C4-2B (cell line): ENCODE measurements at regions not wholly inside any gene's neighbourhood (a gene's known extent, or its start where the extent isn't known, plus 50 kb on each side); places are given as distances from the start of the nearest gene placed in this dataset.

ENCODE experiments used
- H3K27ac ChIP-seq: fragments of 450-650 bp; 2 replicates; pipeline ENCODE4 v1.5.1; 2017
- CTCF ChIP-seq: fragments of 450-650 bp; conservative IDR thresholded peaks from 2 replicates; pipeline ENCODE4 v1.5.1; 2017; ENCODE audit warnings: mild to moderate bottlenecking
- ZFX ChIP-seq: fragments of 450-650 bp; IDR thresholded peaks from 2 replicates; pipeline ENCODE4 v1.6.1; 2017

GRCh38 chr1:70536708-70537366, 125.8 kb downstream of the CTH start:
- no peak overlapping the region for H3K27ac ChIP-seq
- TF ChIP-seq CTCF, result no peak
- TF ChIP-seq ZFX, result no peak

GRCh38 chr1:70537788-70538187, 126.7 kb downstream of the CTH start:
- TF ChIP-seq CTCF, result no peak
- TF ChIP-seq ZFX, result no peak
- H3K27ac ChIP-seq, result no peak overlapping the region

- no peak for TF ChIP-seq ZFX
- TF ChIP-seq CTCF, result no peak
- H3K27ac ChIP-seq, result no peak overlapping the region
Observed at GRCh38 chr1:70542030-70542429, 131.0 kb downstream of the CTH start.

GRCh38 chr1:70542856-70543255, 131.8 kb downstream of the CTH start:
- no peak for TF ChIP-seq ZFX

GRCh38 chr1:70546726-70547125, 135.7 kb downstream of the CTH start:
- no peak for TF ChIP-seq ZFX
- no peak for TF ChIP-seq CTCF
- no peak overlapping the region for H3K27ac ChIP-seq

More at GRCh38 chr1:70542856-70543255, 131.8 kb downstream of the CTH start:
- H3K27ac ChIP-seq, result no peak overlapping the region

GRCh38 chr1:70552662-70553566, 141.8 kb downstream of the CTH start:
- H3K27ac ChIP-seq, result no peak overlapping the region
- TF ChIP-seq CTCF, result no peak
- TF ChIP-seq ZFX, result no peak

GRCh38 chr1:70553567-70553956, 142.5 kb downstream of the CTH start:
- TF ChIP-seq CTCF (no peak), ZFX (no peak)
- no peak overlapping the region for H3K27ac ChIP-seq
